ENCODE measurements at regions not wholly inside any gene's neighbourhood (a gene's known extent, or its start where the extent isn't known, plus 50 kb on each side); places are given as distances from the start of the nearest gene placed in this dataset.

- dilution Hi-C loops (cut with MboI; ENCODE audit: extremely low pct_ligation_motif_present, low sequenced_read_pairs) = no loop called here
- peaks cover 15% of the 10 kb centered on the region for H3K27me3 ChIP-seq (ENCODE audit: control insufficient read depth, extremely low read depth, insufficient read depth, low read length)
- TF ChIP-seq, protein P1, sequence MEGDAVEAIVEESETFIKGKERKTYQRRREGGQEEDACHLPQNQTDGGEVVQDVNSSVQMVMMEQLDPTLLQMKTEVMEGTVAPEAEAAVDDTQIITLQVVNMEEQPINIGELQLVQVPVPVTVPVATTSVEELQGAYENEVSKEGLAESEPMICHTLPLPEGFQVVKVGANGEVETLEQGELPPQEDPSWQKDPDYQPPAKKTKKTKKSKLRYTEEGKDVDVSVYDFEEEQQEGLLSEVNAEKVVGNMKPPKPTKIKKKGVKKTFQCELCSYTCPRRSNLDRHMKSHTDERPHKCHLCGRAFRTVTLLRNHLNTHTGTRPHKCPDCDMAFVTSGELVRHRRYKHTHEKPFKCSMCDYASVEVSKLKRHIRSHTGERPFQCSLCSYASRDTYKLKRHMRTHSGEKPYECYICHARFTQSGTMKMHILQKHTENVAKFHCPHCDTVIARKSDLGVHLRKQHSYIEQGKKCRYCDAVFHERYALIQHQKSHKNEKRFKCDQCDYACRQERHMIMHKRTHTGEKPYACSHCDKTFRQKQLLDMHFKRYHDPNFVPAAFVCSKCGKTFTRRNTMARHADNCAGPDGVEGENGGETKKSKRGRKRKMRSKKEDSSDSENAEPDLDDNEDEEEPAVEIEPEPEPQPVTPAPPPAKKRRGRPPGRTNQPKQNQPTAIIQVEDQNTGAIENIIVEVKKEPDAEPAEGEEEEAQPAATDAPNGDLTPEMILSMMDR (optimal IDR thresholded peaks at IDR 0.05 in 1 of 3, IDR thresholded peaks at IDR 0.05 in 1 of 3, conservative IDR thresholded peaks at IDR 0.05 in 1 of 3; ENCODE audit: extremely low read depth in 1 of 3, insufficient read depth in 2 of 3, low read length in 3 of 3) = no peak
- TF ChIP-seq EZH2 (IDR thresholded peaks at IDR 0.05; ENCODE audit: low read length) = no peak
- H3K9ac ChIP-seq (ENCODE audit: control insufficient read depth, extremely low read depth, insufficient read depth, low read length) = no peak overlapping the region
- H3K9me3 ChIP-seq (ENCODE audit: control insufficient read depth, low read depth, low read length) = no peaks in the 10 kb centered on the region
- H3K27ac ChIP-seq (ENCODE audit: control insufficient read depth, insufficient read depth, low read length) = no peak overlapping the region
- no peak overlapping the region for H2AFZ ChIP-seq (ENCODE audit: control insufficient read depth, low read length)
- no peaks in the 10 kb centered on the region for H4K20me1 ChIP-seq (ENCODE audit: control insufficient read depth, extremely low read depth, insufficient read depth, low read length)
- no peak overlapping the region for H3K4me2 ChIP-seq (ENCODE audit: control insufficient read depth, extremely low read depth, insufficient read depth, low read depth, low read length)
- no peaks in the 10 kb centered on the region for H3K9me1 ChIP-seq (ENCODE audit: control insufficient read depth, extremely low read depth, insufficient read depth, low read length)
- H3K79me2 ChIP-seq (ENCODE audit: control insufficient read depth, insufficient read depth, low read length) = no peaks in the 10 kb centered on the region
- H3K4me3 ChIP-seq (ENCODE audit: control insufficient read depth in 2 of 3, extremely low read depth in 1 of 3, insufficient read depth in 2 of 3, low read depth in 1 of 3, low read length in 3 of 3) = no peak overlapping the region
- DNase-seq (ENCODE audit: low read depth, low spot score) = no peak
- no peaks in the 10 kb centered on the region for H3K4me1 ChIP-seq (ENCODE audit: control insufficient read depth, extremely low read depth, insufficient read depth, low read length)
- H3K36me3 ChIP-seq (ENCODE audit: control insufficient read depth in 2 of 2, extremely low read depth in 1 of 2, insufficient read depth in 2 of 2, low read length in 2 of 2) = no peaks in the 10 kb centered on the region
- FAIRE-seq = no peak
These were observed 51.0 kb upstream of the STT3B start for GRCh38 chr3:31481697-31482096.

- Histone ChIP-seq H3K27me3 (ENCODE audit: control insufficient read depth, extremely low read depth, insufficient read depth, low read length) (peaks cover 8% of the 10 kb centered on the region), H3K27ac (ENCODE audit: control insufficient read depth, insufficient read depth, low read length) (no peak overlapping the region), H3K36me3 (ENCODE audit: control insufficient read depth in 2 of 2, extremely low read depth in 1 of 2, insufficient read depth in 2 of 2, low read length in 2 of 2) (no peaks in the 10 kb centered on the region), H3K9me3 (ENCODE audit: control insufficient read depth, low read depth, low read length) (no peaks in the 10 kb centered on the region), H3K4me2 (ENCODE audit: control insufficient read depth, extremely low read depth, insufficient read depth, low read depth, low read length) (no peak overlapping the region), H3K9me1 (ENCODE audit: control insufficient read depth, extremely low read depth, insufficient read depth, low read length) (no peaks in the 10 kb centered on the region), H4K20me1 (ENCODE audit: control insufficient read depth, extremely low read depth, insufficient read depth, low read length) (no peaks in the 10 kb centered on the region), H3K79me2 (ENCODE audit: control insufficient read depth, insufficient read depth, low read length) (no peaks in the 10 kb centered on the region), H3K4me1 (ENCODE audit: control insufficient read depth, extremely low read depth, insufficient read depth, low read length) (no peaks in the 10 kb centered on the region), H3K4me3 (ENCODE audit: control insufficient read depth in 2 of 3, extremely low read depth in 1 of 3, insufficient read depth in 2 of 3, low read depth in 1 of 3, low read length in 3 of 3) (no peak overlapping the region), H2AFZ (ENCODE audit: control insufficient read depth, low read length) (no peak overlapping the region), H3K9ac (ENCODE audit: control insufficient read depth, extremely low read depth, insufficient read depth, low read length) (no peak overlapping the region)
- FAIRE-seq (no peak), DNase-seq (ENCODE audit: low read depth, low spot score) (no peak)
- dilution Hi-C loops (cut with MboI; ENCODE audit: extremely low pct_ligation_motif_present, low sequenced_read_pairs) = no loop called here
- TF ChIP-seq, protein P1 (optimal IDR thresholded peaks at IDR 0.05 in 1 of 3, IDR thresholded peaks at IDR 0.05 in 1 of 3, conservative IDR thresholded peaks at IDR 0.05 in 1 of 3; ENCODE audit: extremely low read depth in 1 of 3, insufficient read depth in 2 of 3, low read length in 3 of 3) = no peak
- TF ChIP-seq EZH2 (IDR thresholded peaks at IDR 0.05; ENCODE audit: low read length) = no peak
These were observed 50.1 kb upstream of the STT3B start for GRCh38 chr3:31482493-31483200.

Small RNAs in the stretch of these regions (small RNA-seq; reads per million reads assigned to genes)
- gene MIR466 (ENCODE audit: insufficient read length in 3 of 3, low read depth in 3 of 3, low replicate concordance in 1 of 3) (0.94 to 27.4 (median 12.8) reads per million in 3 experiments), gene RNA5SP127 (ENCODE audit: insufficient read length in 3 of 3, low read depth in 3 of 3, low replicate concordance in 1 of 3) (0 reads per million in 3 experiments)

All from keratinocyte (primary cell).